GM19324 (cell line): ENCODE measurements at regions not wholly inside any gene's neighbourhood (a gene's known extent, or its start where the extent isn't known, plus 50 kb on each side); places are given as distances from the start of the nearest gene placed in this dataset.

Source experiments
- ATAC-seq: cut with Tn5 transposase; IDR thresholded peaks from one replicate; pipeline ENCODE4 v1.9.1; 2021; ENCODE audit warnings: mild to moderate bottlenecking, moderate library complexity; ENCODE audit not compliant: unreplicated experiment, low FRiP score

DNA sequence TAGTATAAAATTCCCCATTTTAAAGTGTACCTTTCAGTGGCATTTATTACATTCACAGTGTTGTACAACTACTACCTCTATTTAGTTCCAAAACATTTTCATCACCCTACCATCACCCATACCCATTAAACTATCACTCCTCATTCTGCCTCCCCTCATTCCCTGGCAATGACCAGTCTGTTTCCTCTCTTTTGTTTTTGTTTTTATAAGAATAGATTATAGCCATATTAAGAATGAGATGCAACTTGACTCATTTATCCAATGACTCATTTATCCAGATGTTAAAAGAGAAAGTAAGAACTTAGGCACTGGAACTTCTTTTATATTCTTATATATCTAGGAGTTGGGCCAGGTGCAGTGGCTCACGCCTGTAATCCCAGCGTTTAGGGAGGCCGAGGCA, 156.3 kb downstream of the FAT3 start:
- ATAC-seq = no peak

DNA sequence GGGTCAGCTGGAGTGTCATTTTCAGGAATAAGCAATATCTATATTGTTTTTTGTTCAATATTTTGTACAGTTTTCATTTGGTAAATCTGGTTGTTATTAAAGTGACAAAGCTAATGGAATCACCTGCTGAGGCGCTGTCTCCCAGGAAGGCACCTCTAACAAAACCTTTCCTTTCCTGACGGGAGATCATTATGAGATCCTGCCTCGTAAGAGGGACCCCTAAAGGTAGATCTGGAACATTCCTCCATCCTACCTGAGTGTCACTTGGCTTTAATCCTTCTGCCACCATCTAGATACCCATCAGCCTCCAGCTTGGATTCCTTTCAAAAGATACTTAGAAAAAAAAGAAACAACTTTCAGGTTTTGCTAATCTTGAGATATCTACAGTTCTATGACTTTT, 157.7 kb downstream of the FAT3 start:
- ATAC-seq = no peak

DNA sequence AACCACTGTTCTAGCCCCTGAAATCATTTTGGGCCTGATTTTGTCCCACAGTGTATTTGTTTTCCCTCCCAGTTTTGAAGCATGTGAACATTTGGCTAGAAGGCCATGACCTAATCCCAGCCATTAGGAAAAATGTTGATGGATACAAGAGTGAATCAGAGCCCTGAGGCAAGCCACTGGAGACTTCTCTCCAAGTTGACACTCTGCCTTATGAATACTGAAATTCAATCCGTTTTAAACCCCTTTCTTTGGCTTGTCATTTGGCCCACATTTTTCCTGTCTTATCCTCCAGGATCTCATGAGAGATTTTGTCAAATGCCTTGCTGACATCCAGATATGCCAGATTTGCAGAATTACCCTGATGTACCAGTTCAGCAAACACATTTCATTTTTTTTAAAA, 158.8 kb downstream of the FAT3 start:
- no peak for ATAC-seq

DNA sequence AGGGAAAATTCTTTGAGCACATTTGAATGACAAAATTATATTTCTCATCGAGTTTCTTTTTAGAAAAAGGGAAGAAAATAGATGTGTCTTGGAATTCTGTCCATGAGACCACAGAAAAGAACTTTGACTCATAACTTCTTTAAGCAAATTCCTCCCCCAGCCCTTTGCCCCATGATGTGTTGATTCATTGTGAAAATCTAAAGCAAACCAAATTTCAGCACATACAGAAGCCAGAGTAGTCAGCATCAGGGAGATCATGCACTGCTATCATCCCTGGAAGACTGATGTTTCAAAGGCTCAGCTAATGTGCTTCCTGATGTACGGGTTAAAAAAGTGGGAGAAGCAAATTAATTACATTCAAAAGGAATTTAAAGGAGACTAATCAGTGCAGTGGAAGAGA, 159.7 kb downstream of the FAT3 start:
- ATAC-seq = no peak

DNA sequence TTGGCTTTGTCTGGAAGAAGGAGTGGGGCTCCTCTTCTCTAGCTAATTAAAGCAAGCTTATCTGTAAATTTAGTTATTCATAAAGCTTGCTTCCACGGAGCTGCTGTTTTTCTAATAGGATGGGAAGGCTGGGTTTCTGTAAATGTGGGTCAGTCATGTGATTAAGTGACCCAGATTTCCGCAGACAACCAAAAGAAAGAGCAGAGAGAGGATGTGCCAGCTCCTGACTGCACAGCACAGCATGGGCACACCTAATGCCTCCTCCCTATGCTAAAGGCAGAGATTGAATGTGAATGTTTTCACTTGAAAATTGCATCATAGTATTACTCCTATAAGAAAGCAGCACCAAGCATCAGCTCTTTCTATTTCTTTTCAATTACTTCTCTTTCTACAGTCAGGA, 160.2 kb downstream of the FAT3 start:
- no peak for ATAC-seq

DNA sequence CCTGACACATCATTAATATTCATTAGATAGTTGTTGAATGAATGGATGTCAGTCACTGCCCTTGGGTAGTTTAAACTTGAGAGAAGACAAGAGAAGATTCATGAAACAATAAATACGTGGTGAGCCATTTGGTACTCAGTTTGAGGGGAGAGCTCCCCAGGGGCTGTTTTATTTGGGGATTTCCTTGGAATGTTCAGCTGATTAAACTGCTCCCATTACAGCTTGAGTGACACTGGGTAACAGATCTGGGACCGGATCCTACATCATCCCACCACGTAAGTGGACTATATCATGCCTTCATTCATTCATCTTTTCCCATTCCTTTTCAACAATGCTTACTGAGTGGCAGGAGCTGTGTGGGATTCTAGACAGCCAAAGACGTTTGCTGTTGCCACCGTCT, 162.0 kb downstream of the FAT3 start:
- ATAC-seq = no peak

DNA sequence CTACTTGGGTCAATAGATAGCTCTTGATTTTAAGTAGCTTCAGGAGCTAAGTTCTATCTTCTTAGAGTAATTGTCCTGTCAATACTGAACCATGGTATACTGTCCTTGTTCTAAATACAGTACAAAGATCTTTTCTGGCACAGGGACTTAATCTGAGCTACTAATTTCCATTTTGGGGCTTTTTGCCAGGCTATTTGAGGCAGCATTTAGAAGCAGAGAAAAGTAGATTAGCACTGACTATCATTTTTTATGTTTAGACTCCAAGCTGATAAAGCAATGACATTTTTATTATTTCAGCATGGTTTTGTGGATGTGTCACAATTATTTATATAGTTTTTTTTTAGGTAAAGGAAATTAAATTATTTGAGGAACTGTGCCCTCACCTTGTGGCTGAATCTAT, 163.2 kb downstream of the FAT3 start:
- ATAC-seq = no peak

DNA sequence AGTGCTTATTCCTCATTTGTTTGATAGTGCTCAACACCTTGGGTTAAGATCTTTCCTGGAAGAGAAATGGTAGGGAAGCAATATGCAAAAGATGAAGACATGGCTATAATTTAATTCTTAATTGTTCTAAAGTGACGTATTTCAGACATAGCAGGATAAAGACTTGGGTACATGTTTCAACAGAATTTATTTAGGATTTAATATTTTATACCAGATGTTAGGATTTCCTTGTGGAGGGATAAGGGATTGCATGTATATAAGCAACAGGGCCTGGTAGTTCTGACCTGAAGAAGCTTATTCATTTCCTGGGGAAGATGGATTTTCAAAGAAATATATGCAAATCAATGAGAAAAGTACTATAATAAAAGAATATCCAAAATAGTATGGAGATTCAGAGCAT, 163.8 kb downstream of the FAT3 start:
- ATAC-seq = no peak

DNA sequence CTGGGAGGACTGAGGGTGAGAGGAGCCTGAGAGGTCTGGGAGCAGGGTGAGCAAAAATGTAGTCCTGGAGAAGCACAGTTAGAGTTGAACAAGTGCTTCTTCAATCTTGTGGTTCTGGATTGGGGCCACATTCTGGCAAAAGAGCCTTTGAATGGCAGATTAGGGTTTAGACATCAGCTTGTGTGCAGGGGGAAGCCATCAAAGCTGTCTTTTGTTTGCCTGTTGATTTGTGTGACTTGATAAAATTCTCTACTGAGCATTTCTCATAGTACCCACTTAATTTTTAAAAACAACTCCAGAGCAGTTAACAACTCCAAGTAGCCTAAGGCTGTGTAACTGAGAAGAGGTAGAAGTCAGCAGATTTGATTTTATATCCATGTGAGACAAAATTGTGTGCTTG, 166.2 kb downstream of the FAT3 start:
- no peak for ATAC-seq

DNA sequence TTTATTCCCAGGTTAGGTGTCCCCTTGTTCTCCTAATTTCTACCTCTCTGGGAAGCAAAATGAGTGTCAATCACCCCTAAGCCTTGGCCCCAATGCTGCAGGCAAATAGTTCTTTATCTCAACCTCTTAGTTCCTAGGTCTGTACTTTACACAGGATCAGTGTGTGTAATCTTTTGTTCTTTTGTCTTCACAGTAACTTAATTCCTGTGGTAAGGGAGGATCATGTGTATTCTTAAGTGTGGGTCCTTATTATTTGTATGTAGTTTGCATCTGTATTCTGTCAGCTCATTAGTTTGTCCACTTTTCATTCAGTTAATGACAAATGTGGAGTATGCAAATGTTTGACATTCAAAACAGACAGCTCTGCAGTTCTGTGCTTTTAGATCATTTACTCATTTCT, 166.7 kb downstream of the FAT3 start:
- ATAC-seq = no peak

DNA sequence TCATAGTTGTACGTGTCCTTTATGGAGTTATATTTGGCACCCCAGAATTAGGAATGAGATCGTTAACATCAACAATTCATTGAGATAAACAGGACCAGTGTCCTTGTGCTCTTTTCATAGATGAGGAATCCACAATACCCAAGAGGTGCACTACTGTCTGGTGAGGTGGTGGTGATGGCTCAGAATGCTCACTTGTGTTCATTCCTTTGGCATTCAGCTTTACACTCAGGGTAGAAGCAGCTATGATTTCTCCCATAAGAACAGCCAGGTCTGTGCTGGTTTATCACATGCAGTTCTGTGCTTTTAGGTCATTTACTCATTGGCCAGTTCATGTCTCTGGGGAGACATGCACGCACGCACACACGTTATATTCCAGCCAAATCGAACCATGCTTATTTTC, 167.2 kb downstream of the FAT3 start:
- no peak for ATAC-seq

DNA sequence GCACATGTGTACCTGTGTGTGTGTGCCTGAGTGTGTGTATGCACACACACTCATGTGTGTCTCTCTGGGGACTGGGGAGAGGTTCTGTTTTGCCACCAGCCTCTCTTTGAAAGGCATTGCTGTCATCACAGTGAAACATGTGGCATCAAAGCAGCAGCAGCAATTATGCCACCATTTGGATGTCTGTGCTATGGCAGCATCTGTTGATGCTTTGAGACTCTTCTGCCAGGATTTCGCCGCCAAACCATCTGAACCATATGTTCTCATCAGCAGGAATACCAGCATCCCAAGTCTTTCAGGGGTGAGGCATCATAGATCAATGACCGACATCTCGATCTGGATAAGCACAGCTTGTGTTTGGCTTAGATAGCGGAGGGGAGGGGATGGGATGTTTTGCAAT, 168.6 kb downstream of the FAT3 start:
- ATAC-seq = no peak

DNA sequence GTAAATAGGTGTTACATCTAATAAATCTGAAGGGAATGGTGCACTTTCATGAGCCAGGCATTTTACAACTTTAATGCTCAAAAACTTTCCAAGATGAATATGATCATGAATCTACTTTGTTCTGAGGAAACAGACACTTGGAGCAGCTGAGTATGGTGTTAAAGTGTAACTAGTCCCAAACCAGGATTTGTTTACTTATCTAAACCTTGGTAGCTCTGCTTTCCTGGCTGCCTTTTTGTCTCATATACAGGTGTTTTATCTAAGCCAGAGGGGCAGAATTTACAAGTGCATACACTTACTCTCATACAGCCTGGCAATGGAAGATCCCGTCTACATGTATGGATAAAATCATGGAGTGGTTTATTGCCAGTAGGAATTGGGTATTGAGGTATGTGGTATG, 171.5 kb downstream of the FAT3 start:
- no peak for ATAC-seq

DNA sequence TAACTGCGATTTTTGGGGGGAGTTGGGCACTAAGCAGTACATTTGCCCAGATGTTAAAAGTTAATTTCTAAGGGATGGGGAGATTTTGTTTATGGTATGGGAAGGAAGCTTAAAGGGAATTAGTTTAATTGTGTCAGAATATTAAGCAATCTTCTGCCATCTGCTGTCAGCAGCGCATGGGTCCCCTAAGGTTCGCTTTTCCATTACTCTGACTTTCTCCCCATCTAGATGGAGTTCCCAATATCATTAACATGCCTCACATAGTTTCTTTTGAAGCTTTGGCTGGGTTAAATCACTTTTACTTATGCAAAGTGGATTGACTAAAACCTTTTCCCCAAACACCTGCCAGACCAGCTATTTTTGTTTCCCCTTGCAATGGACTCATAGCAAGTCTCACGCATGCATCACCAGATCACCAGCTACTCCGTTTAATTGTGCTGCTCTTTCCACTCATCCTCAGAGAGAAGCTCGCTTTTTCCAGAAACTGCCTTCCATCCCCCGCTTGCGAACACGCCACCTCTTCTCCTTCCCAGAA, 172.7 kb downstream of the FAT3 start:
- no peak for ATAC-seq

DNA sequence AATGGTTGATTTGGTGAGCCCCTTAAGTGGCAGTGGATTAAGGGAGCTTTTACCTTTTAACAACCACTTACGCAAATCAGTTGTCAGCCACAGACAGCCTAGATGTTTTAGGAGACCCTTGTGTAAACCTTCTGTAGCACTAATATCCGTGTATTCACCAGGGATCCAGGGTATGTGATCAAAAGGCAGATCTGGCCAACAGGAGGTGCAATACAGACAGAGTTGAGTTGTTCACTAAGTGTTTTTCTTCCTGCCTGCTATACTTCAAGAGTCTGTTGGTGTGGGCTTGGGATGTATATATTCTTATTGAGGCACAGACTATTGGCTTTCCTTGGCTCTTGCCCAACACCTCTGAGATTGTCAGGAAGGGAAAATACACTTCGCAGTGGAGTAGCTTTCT, 175.1 kb downstream of the FAT3 start:
- no peak for ATAC-seq

DNA sequence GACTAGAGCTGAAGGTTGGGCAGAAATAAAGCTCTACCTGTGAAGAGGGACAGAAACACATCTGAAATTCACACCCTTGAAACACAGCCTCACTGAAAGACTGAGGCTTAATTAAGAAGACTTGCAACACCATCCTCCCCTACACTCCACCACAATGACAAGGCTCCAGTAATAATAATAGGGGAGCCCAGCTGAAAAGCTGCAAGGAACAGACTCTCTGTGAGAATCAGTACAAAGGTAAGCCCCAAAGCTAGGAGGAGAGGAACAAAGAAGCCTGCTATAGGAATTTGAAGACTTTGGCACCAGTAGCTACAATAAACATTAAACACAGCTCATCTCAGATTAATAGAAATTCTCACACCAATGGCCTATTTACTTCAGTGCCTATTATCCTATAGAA, 176.9 kb downstream of the FAT3 start:
- no peak for ATAC-seq

DNA sequence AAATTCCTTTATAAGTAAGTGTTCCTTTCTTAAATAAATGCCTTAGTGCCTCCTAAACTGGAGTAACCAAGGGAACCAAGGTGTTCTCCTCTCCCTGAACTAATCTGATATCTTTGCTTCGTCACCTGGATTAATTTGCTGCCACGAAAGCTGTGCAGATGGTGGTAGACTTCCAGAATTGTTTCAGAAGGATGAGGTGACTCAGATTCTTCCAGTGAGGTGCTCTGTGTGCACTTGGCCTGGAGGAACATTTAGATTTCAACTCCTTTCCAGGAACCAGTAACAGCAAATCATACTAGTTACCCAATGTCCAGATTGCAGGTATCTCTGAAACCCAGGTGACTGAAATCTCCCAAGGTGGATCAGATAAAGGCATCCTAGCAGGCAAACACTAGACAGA, 181.9 kb downstream of the FAT3 start:
- ATAC-seq = no peak

DNA sequence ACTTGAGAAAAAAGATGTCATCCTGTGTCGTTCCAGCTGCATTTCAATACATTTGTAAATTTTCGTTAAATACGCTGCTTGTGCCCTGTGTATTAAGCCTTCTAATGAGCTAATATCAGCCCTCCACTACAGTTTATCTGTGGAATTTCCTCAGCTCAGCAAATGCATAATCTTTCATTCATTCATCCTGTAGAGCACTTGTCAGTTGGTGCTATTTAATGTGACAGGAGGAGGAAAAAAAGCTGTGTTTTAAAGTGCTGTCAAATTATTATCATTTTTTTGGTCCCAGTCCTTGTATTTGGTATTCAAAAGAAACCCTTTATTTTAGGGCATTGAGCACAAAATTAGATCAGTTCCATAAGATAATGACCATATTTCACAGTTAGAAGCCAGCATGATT, 184.7 kb downstream of the FAT3 start:
- ATAC-seq = no peak

DNA sequence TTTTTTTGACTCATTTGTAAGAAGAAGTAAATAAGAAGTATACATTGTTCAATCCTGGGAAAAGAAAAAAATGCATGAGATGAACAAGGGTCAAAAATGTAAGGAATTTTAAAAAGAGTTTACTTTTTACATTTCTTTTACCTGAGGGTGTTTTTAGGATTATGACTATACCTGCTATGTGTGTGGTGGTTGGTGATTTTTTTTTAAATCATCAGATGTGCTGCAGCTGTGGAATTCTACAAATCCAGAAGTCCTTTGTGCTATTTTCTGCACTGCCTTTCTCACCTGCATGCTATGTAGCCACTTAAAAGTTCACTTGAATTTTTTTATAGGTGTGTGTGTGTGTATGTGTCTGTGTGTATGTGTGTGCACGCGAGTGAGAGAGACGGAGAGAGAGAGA, 185.3 kb downstream of the FAT3 start:
- ATAC-seq = no peak

DNA sequence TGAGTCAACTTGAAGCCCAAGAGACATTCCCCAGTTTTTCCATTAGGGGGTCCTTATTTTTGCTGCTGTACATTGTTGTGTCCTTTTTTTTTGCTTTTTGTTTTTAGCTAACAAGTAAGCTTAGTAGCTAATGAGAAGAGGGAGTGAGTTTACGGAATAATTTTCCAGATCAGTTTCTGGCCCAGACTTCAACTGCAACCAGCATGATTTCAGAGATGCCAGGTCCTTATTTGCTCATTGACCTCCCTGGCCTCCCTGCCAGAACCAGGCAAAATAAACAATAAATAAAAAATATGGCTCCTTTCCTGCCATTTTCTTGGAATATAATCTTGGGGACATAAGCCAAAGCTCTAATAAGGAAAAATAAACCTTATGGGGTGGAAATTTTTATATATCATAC, 185.9 kb downstream of the FAT3 start:
- ATAC-seq = no peak

DNA sequence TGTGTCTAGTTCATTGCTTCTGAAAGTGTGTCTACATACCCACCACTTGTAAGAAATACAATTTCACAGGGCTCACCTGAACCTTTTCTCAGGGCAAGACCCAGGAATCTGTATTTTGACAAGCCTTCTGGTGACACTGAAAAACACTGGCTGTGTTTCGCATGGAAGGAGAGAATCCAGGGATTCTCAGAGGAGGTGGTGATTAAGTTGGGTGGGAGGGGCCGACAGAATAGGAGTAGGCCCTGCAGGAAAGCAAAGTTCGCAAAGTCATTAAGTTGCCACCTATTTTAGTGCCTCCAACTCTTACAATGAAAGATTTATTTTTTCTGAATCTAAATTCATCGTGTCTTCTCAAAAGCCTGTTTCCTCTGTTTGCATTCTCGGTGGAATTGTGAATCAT, 186.8 kb downstream of the FAT3 start:
- no peak for ATAC-seq

DNA sequence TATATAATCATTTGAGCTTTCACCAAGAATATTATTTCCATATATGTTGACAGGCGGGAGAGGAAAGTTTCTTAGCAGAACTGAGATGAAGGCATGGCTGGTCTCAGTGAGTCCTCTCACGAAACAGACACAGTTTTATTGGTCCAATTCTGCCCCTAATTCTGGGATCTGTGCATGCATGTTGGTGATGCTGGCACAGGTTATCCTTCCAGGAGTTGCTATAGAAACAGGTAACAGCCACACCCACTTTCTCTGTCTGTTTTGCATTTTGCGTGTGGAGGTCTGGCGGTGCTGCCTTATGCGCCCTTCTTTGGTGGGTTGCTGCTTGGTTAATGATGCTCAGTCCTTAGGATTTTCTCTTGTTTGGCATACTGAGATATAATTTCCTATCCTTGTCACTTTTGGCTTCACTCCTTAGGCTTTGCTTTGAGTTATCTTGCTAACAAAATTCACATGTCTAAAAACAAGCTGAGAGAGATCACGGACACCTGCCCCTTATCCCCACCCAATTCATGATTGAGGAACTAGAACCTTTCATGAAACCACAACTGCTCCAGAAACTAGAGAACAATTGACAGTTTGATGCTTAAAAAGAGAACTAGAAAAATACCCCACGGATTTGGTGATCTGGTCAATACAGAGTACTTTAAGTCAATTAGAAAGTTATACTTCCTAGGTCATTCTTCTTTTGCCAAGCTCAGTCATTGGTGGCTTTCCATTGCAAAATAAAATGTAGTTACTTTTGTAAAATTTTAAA, 189.3 kb downstream of the FAT3 start:
- peak; percentile 71 for ATAC-seq
